CD14-positive monocyte (primary cell): ENCODE measurements at regions not wholly inside any gene's neighbourhood (a gene's known extent, or its start where the extent isn't known, plus 50 kb on each side); places are given as distances from the start of the nearest gene placed in this dataset.
A peak's percentile ranks its signal among the peaks of the same experiment; 100 is the strongest.

ENCODE experiments used
- DNase-seq, 3 donors: peaks; one replicate each; pipeline ENCODE4 v3.0.0-alpha.2; 2011 to 2022
- H2AFZ ChIP-seq: 2 replicates; pipeline ENCODE4 v1.6.0; 2012; ENCODE audit warnings: mild to moderate bottlenecking, low read depth, low read length, inconsistent platforms; ENCODE audit not compliant: insufficient read depth, poor library complexity, severe bottlenecking
- H3K27ac ChIP-seq, 2 donors: 1 replicate in 1 of 2; 2 replicates in 1 of 2; pipeline ENCODE4 v1.5.1; 2012 to 2013; ENCODE audit warnings: low read length in 2 of 2, control low read depth in 1 of 2, inconsistent platforms in 1 of 2, low read depth in 1 of 2, mild to moderate bottlenecking in 1 of 2
- H3K27me3 ChIP-seq, 2 donors: one replicate each; pipeline versions ENCODE4 v1.6.0 to v1.6.1; 2011 to 2013; ENCODE audit warnings: low read length in 2 of 2; ENCODE audit not compliant: control insufficient read depth in 2 of 2, insufficient read depth in 2 of 2
- H3K36me3 ChIP-seq, 2 donors: replicated peaks in 1 of 2; 1 replicate in 1 of 2; 2 replicates in 1 of 2; pipeline versions ENCODE4 v1.5.1 to v1.6.1; 2012 to 2013; ENCODE audit warnings: low read length in 2 of 2, control low read depth in 1 of 2, inconsistent platforms in 1 of 2, mild to moderate bottlenecking in 1 of 2; ENCODE audit not compliant: insufficient read depth in 2 of 2, control insufficient read depth in 1 of 2
- H3K4me1 ChIP-seq, 2 donors: 1 replicate in 1 of 2; 2 replicates in 1 of 2; pipeline versions ENCODE4 v1.5.1 to v1.6.1; 2012 to 2013; ENCODE audit warnings: low read length in 2 of 2, control low read depth in 1 of 2, inconsistent platforms in 1 of 2, mild to moderate bottlenecking in 1 of 2, moderate library complexity in 1 of 2; ENCODE audit not compliant: insufficient read depth in 2 of 2, control insufficient read depth in 1 of 2
- H3K4me2 ChIP-seq: replicated peaks from 2 replicates; pipeline ENCODE3; 2012; ENCODE audit warnings: low read length, moderate library complexity, mild to moderate bottlenecking; ENCODE audit not compliant: poor library complexity, severe bottlenecking; ENCODE audit errors: extremely low read depth
- H3K4me3 ChIP-seq, 3 experiments: fragments of 200-600 bp in 1 of 3; sonication (generic) in 1 of 3; replicated peaks in 1 of 3; 1 replicate in 2 of 3; 2 replicates in 1 of 3; pipeline ENCODE4 v1.5.1; 2011 to 2013; ENCODE audit warnings: low read length in 3 of 3, mild to moderate bottlenecking in 3 of 3, control low read depth in 2 of 3, low read depth in 2 of 3, inconsistent platforms in 1 of 3, moderate library complexity in 1 of 3
- H3K79me2 ChIP-seq: 2 replicates; pipeline ENCODE4 v1.6.0; 2012; ENCODE audit warnings: mild to moderate bottlenecking, control low read depth, inconsistent platforms, low read length, moderate library complexity; ENCODE audit not compliant: insufficient read depth
- H3K9ac ChIP-seq: 2 replicates; pipeline ENCODE4 v1.6.0; 2017; ENCODE audit warnings: low read length, mild to moderate bottlenecking; ENCODE audit not compliant: insufficient read depth, poor library complexity, severe bottlenecking
- H3K9me3 ChIP-seq, 2 donors: replicated peaks in 1 of 2; 1 replicate in 1 of 2; 2 replicates in 1 of 2; pipeline versions ENCODE4 v1.5.1 to v1.6.1; 2012 to 2013; ENCODE audit warnings: low read length in 2 of 2, control low read depth in 1 of 2; ENCODE audit not compliant: control insufficient read depth in 1 of 2, insufficient read depth in 1 of 2
- H4K20me1 ChIP-seq: 2 replicates; pipeline ENCODE4 v1.6.0; 2012; ENCODE audit warnings: mild to moderate bottlenecking, low read length, control low read depth, moderate library complexity; ENCODE audit not compliant: insufficient read depth
- H3K27ac Mint-ChIP-seq, 7 donors: one replicate each; pipeline ENCODE4 v1.8.0; 2020; ENCODE audit warnings: mild to moderate bottlenecking in 7 of 7, mixed read lengths in 7 of 7, moderate library complexity in 6 of 7, inconsistent platforms in 2 of 7
- H3K27me3 Mint-ChIP-seq, 3 donors: one replicate each; pipeline ENCODE4 v1.8.0; 2021 to 2022; ENCODE audit warnings: low read depth in 3 of 3, mild to moderate bottlenecking in 3 of 3, mixed read lengths in 3 of 3, moderate library complexity in 3 of 3, inconsistent platforms in 1 of 3
- H3K36me3 Mint-ChIP-seq, 2 donors: one replicate each; pipeline ENCODE4 v1.8.0; 2020; ENCODE audit warnings: mixed read lengths in 2 of 2, inconsistent platforms in 1 of 2, mild to moderate bottlenecking in 1 of 2
- H3K4me1 Mint-ChIP-seq: one replicate; pipeline ENCODE4 v1.8.0; 2020; ENCODE audit warnings: mild to moderate bottlenecking, mixed read lengths
- H3K4me3 Mint-ChIP-seq, 2 donors: one replicate each; pipeline ENCODE4 v1.8.0; 2020; ENCODE audit warnings: mild to moderate bottlenecking in 2 of 2, mixed read lengths in 2 of 2, moderate library complexity in 1 of 2
- H3K9me3 Mint-ChIP-seq, 7 donors: one replicate each; pipeline ENCODE4 v1.8.0; 2020 to 2022; ENCODE audit warnings: mixed read lengths in 7 of 7, mild to moderate bottlenecking in 6 of 7, moderate library complexity in 6 of 7, inconsistent platforms in 2 of 7
- WGBS: methylation state at CpG from one replicate; pipeline ENCODE4 v1.1.5; 2013; ENCODE audit warnings: missing lambda C conversion rate; ENCODE audit not compliant: insufficient coverage; 5-methylcytosine and 5-hydroxymethylcytosine counted together
- intact Hi-C, 2 donors: fragments of 100-400 bp; cut with micrococcal nuclease; formaldehyde crosslinking; loops; one replicate each; pipeline versions ENCODE4 v1.15.0 to v1.15.1; 2023
- TF ChIP-seq, protein P1 (sequence below): fragments of 200-600 bp; IDR thresholded peaks from one replicate; pipeline ENCODE4 v1.8.0; 2022; ENCODE audit warnings: antibody characterized with exemption, mild to moderate bottlenecking

DNA sequence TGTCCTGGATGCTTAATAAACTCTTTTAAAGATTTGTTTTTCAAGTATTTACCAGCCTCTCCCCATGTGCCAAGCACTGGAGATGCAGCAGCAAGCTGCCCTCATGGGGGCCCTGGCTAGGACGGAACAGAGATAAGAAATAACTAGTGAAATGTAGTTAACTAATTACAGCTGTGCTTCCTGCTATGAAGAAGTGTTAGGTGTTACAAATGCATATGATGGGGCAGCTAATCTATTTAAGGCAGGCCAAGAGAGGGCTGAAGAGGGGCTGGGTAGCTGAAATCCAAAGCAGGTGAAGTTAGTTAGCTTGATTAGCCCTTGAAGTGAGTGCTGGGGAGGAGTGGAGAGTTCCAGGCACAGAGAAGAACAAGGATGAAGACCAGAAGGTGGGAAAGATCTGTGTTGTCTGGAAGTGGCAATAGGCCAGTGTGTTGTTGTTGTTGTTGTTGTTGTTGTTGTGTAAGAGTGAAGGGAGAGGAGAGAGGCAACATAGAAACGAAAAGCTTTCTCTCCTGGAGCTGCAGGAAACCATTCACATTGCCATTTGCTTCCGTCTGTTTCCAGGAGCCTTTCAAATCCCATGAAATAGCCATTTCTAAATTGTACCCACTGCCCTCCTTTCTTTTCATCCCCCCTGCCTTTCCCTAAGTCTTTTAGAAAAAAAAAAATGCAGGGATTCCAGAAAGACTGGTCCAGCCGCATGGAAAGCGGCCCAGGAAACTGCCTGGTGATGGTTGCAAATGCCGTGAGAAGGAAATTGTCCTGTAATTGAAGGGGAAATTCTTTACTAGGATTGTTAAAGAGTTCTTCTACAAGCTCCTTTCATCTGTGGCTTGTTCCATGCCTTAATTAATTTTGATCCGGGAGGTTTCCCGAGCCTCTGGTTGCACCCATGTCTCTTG, 119.6 kb downstream of the TFAP2C start:
- H3K4me2 ChIP-seq, result no peak overlapping the region
- 82% methylated on average over 2 of the region's 8 CpGs for WGBS
- H4K20me1 ChIP-seq, result no peaks in the 10 kb centered on the region
- H3K36me3 Mint-ChIP-seq, result no peaks in the 10 kb centered on the region
- H3K4me3 Mint-ChIP-seq, result peak overlapping the region in 1 of 2 donors; percentile 21
- no peaks in the 10 kb centered on the region for H3K4me1 Mint-ChIP-seq
- no peak overlapping the region for H3K9ac ChIP-seq
- H3K27me3 ChIP-seq, result peaks cover 0 to 6% of the 10 kb centered on the region in 2 donors
- H3K36me3 ChIP-seq, result no peaks in the 10 kb centered on the region
- H3K27ac ChIP-seq, result no peak overlapping the region
- no peak overlapping the region for H2AFZ ChIP-seq
- DNase-seq, result no peak
- H3K9me3 ChIP-seq, result no peaks in the 10 kb centered on the region
- intact Hi-C loops, result no loop called here
- H3K27me3 Mint-ChIP-seq, result peaks cover 16 to 29% (median 25%) of the 10 kb centered on the region in 3 donors
- peak overlapping the region in 1 of 7 donors; percentile 31 for H3K27ac Mint-ChIP-seq
- peaks cover 0 to 5% (median 0%) of the 10 kb centered on the region in 7 donors for H3K9me3 Mint-ChIP-seq
- H3K79me2 ChIP-seq, result no peaks in the 10 kb centered on the region
- H3K4me1 ChIP-seq, result no peaks in the 10 kb centered on the region
- H3K4me3 ChIP-seq, result no peak overlapping the region
- TF ChIP-seq, protein P1, sequence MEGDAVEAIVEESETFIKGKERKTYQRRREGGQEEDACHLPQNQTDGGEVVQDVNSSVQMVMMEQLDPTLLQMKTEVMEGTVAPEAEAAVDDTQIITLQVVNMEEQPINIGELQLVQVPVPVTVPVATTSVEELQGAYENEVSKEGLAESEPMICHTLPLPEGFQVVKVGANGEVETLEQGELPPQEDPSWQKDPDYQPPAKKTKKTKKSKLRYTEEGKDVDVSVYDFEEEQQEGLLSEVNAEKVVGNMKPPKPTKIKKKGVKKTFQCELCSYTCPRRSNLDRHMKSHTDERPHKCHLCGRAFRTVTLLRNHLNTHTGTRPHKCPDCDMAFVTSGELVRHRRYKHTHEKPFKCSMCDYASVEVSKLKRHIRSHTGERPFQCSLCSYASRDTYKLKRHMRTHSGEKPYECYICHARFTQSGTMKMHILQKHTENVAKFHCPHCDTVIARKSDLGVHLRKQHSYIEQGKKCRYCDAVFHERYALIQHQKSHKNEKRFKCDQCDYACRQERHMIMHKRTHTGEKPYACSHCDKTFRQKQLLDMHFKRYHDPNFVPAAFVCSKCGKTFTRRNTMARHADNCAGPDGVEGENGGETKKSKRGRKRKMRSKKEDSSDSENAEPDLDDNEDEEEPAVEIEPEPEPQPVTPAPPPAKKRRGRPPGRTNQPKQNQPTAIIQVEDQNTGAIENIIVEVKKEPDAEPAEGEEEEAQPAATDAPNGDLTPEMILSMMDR, result no peak

DNA sequence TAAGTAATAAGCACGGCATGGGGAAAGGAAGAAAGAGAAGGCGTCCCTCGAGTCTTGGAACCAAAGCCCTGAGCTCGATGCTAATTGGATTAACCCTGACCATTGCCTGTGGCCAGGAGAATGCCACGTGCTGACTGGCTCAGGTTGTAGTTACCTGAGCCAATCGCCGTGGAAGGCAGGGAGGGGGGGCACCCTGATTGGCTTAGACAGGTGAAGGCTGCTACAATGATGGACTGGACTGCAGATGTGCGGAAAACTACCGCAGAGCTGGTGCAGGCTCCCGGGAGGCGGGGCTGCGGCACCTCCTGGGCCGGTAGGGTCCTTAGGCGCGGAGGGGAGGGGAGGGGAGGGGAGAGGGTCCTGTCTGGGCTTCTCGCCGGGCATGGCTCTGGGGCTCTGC, 121.3 kb downstream of the TFAP2C start:
- H3K27me3 Mint-ChIP-seq, result peaks cover 16 to 30% (median 27%) of the 10 kb centered on the region in 3 donors
- no peak overlapping the region for H3K9ac ChIP-seq
- no peak overlapping the region for H3K27ac Mint-ChIP-seq
- no peaks in the 10 kb centered on the region for H3K36me3 Mint-ChIP-seq
- H3K4me3 ChIP-seq, result no peak overlapping the region
- H3K4me1 Mint-ChIP-seq, result no peaks in the 10 kb centered on the region
- no peak overlapping the region for H3K4me2 ChIP-seq
- H3K27me3 ChIP-seq, result peaks cover 0 to 6% of the 10 kb centered on the region in 2 donors
- no peak overlapping the region for H3K27ac ChIP-seq
- H3K9me3 Mint-ChIP-seq, result peaks cover 0 to 5% (median 2%) of the 10 kb centered on the region in 7 donors
- WGBS, result 28% methylated on average over 17 of the region's 17 CpGs
- H3K9me3 ChIP-seq, result no peaks in the 10 kb centered on the region
- intact Hi-C loops, result no loop called here
- no peaks in the 10 kb centered on the region for H4K20me1 ChIP-seq
- no peak overlapping the region for H2AFZ ChIP-seq
- DNase-seq, result no peak
- H3K79me2 ChIP-seq, result no peaks in the 10 kb centered on the region
- TF ChIP-seq, protein P1, result no peak
- no peaks in the 10 kb centered on the region for H3K36me3 ChIP-seq
- H3K4me3 Mint-ChIP-seq, result peak overlapping the region in 1 of 2 donors; percentile 13
- no peaks in the 10 kb centered on the region for H3K4me1 ChIP-seq
